Trophoblast cell (in vitro differentiated cells and primary cell): ENCODE measurements at regions not wholly inside any gene's neighbourhood (a gene's known extent, or its start where the extent isn't known, plus 50 kb on each side); places are given as distances from the start of the nearest gene placed in this dataset.

Experiments used
- DNase-seq, 2 donors: peaks; one replicate each; pipeline ENCODE4 v3.0.0-alpha.2; 2016
- H2AFZ ChIP-seq: 2 replicates; pipeline ENCODE4 v1.6.1; 2013; ENCODE audit warnings: low read length, moderate library complexity, mild to moderate bottlenecking; ENCODE audit not compliant: insufficient read depth, poor library complexity
- H2AK5ac ChIP-seq: 2 replicates; pipeline ENCODE4 v1.6.1; 2013; ENCODE audit warnings: mild to moderate bottlenecking, low read length
- H2BK120ac ChIP-seq: 2 replicates; pipeline ENCODE4 v1.6.1; 2013; ENCODE audit warnings: low read length, mild to moderate bottlenecking, moderate library complexity; ENCODE audit not compliant: insufficient read depth, poor library complexity
- H2BK12ac ChIP-seq: 2 replicates; pipeline ENCODE4 v1.6.1; 2013; ENCODE audit warnings: mild to moderate bottlenecking, low read length, moderate library complexity
- H2BK5ac ChIP-seq: 2 replicates; pipeline ENCODE4 v1.6.1; 2013; ENCODE audit warnings: low read length, low read depth, moderate library complexity, mild to moderate bottlenecking; ENCODE audit not compliant: poor library complexity
- H3K14ac ChIP-seq: 2 replicates; pipeline ENCODE4 v1.6.1; 2013; ENCODE audit warnings: mild to moderate bottlenecking, low read length
- H3K18ac ChIP-seq: 2 replicates; pipeline ENCODE4 v1.6.1; 2013; ENCODE audit warnings: mild to moderate bottlenecking, low read length
- H3K23ac ChIP-seq: 2 replicates; pipeline ENCODE4 v1.6.1; 2013; ENCODE audit warnings: low read length
- H3K27ac ChIP-seq: 2 replicates; pipeline ENCODE4 v1.5.1; 2013; ENCODE audit warnings: low read depth, mild to moderate bottlenecking, inconsistent platforms, low read length, moderate library complexity
- H3K27me3 ChIP-seq: 2 replicates; pipeline ENCODE4 v1.6.1; 2013; ENCODE audit warnings: inconsistent platforms, mild to moderate bottlenecking, low read length, moderate library complexity; ENCODE audit not compliant: insufficient read depth
- H3K36me3 ChIP-seq, 2 experiments: 1 replicate in 1 of 2; 2 replicates in 1 of 2; pipeline ENCODE4 v1.6.1; 2013; ENCODE audit warnings: low read length in 2 of 2, mild to moderate bottlenecking in 2 of 2, moderate library complexity in 1 of 2; ENCODE audit not compliant: insufficient read depth in 2 of 2, control insufficient read depth in 1 of 2
- H3K4ac ChIP-seq: 2 replicates; pipeline ENCODE4 v1.6.1; 2013; ENCODE audit warnings: low read depth, mild to moderate bottlenecking, low read length, moderate library complexity
- H3K4me1 ChIP-seq, 2 experiments: 1 replicate in 1 of 2; 2 replicates in 1 of 2; pipeline ENCODE4 v1.6.1; 2013; ENCODE audit warnings: low read length in 2 of 2, mild to moderate bottlenecking in 2 of 2, moderate library complexity in 1 of 2; ENCODE audit not compliant: insufficient read depth in 2 of 2, control insufficient read depth in 1 of 2
- H3K4me2 ChIP-seq: 2 replicates; pipeline ENCODE4 v1.6.1; 2013; ENCODE audit warnings: inconsistent platforms, mild to moderate bottlenecking, low read length, moderate library complexity
- H3K4me3 ChIP-seq: 2 replicates; pipeline ENCODE4 v1.5.1; 2013; ENCODE audit warnings: mild to moderate bottlenecking, low read depth, low read length, inconsistent platforms
- H3K79me1 ChIP-seq: one replicate; pipeline ENCODE4 v1.6.1; 2013; ENCODE audit warnings: low read length
- H3K79me2 ChIP-seq: 2 replicates; pipeline ENCODE4 v1.6.1; 2013; ENCODE audit warnings: low read length, mild to moderate bottlenecking; ENCODE audit not compliant: control insufficient read depth, insufficient read depth, poor library complexity
- H3K9ac ChIP-seq: 2 replicates; pipeline ENCODE4 v1.6.1; 2013; ENCODE audit warnings: mild to moderate bottlenecking, low read length
- H3K9me3 ChIP-seq: 2 replicates; pipeline ENCODE4 v1.6.1; 2013; ENCODE audit warnings: low read depth, mild to moderate bottlenecking, control low read depth, inconsistent platforms, low read length; ENCODE audit not compliant: insufficient read depth
- H4K12ac ChIP-seq: 2 replicates; pipeline ENCODE4 v1.6.1; 2013; ENCODE audit warnings: low read depth, mild to moderate bottlenecking, low read length, moderate library complexity
- H4K8ac ChIP-seq: 2 replicates; pipeline ENCODE4 v1.6.1; 2013; ENCODE audit warnings: low read depth, mild to moderate bottlenecking, low read length, moderate library complexity
- H4K91ac ChIP-seq: one replicate; pipeline ENCODE4 v1.6.1; 2013; ENCODE audit warnings: low read depth, mild to moderate bottlenecking, low read length, moderate library complexity
- WGBS: extraction: QIAGEN DNeasy Blood & Tissue Kit; methylation state at CpG from one replicate; pipeline ENCODE4 v1.1.7; 2013; ENCODE audit warnings: missing lambda C conversion rate; ENCODE audit not compliant: insufficient read length, insufficient coverage; ENCODE audit errors: extremely low coverage; 5-methylcytosine and 5-hydroxymethylcytosine counted together

GRCh38 chr15:77720655-77721054 is 87.9 kb upstream of the LINGO1 start:
- no peak overlapping the region for H3K9ac ChIP-seq
- H2AK5ac ChIP-seq: no peak overlapping the region
- H3K4me3 ChIP-seq: no peak overlapping the region
- H3K79me1 ChIP-seq: no peaks in the 10 kb centered on the region
- no peak overlapping the region for H3K4me2 ChIP-seq
- no peak for DNase-seq
- no peaks in the 10 kb centered on the region for H3K4me1 ChIP-seq
- no peak overlapping the region for H2BK12ac ChIP-seq
- no peak overlapping the region for H2BK120ac ChIP-seq
- H3K18ac ChIP-seq: no peak overlapping the region
- H3K79me2 ChIP-seq: no peaks in the 10 kb centered on the region
- H3K9me3 ChIP-seq: no peaks in the 10 kb centered on the region
- H2AFZ ChIP-seq: no peak overlapping the region
- no peak overlapping the region for H3K4ac ChIP-seq
- no peak overlapping the region for H4K8ac ChIP-seq
- H2BK5ac ChIP-seq: no peak overlapping the region
- no peaks in the 10 kb centered on the region for H3K27me3 ChIP-seq
- no CpG with 5 or more reads among the region's 10 CpGs for WGBS
- H3K14ac ChIP-seq: no peak overlapping the region
- no peak overlapping the region for H4K12ac ChIP-seq
- H3K23ac ChIP-seq: no peak overlapping the region
- H4K91ac ChIP-seq: no peak overlapping the region
- no peak overlapping the region for H3K27ac ChIP-seq
- no peaks in the 10 kb centered on the region for H3K36me3 ChIP-seq

- no peaks in the 10 kb centered on the region for H3K36me3 ChIP-seq
- no peak for DNase-seq
- H3K27me3 ChIP-seq: no peaks in the 10 kb centered on the region
- H3K4me3 ChIP-seq: no peak overlapping the region
- H4K91ac ChIP-seq: no peak overlapping the region
- no peak overlapping the region for H2AFZ ChIP-seq
- H2BK12ac ChIP-seq: no peak overlapping the region
- H4K12ac ChIP-seq: no peak overlapping the region
- no peak overlapping the region for H2AK5ac ChIP-seq
- H3K79me1 ChIP-seq: no peaks in the 10 kb centered on the region
- H3K4me2 ChIP-seq: no peak overlapping the region
- no peak overlapping the region for H3K14ac ChIP-seq
- no peak overlapping the region for H4K8ac ChIP-seq
- H3K79me2 ChIP-seq: no peaks in the 10 kb centered on the region
- no peak overlapping the region for H3K27ac ChIP-seq
- no peak overlapping the region for H3K9ac ChIP-seq
- H3K18ac ChIP-seq: no peak overlapping the region
- no CpG with 5 or more reads among the region's 15 CpGs for WGBS
- H2BK5ac ChIP-seq: no peak overlapping the region
- H3K4ac ChIP-seq: no peak overlapping the region
- H2BK120ac ChIP-seq: no peak overlapping the region
- no peak overlapping the region for H3K23ac ChIP-seq
- H3K4me1 ChIP-seq: no peaks in the 10 kb centered on the region
- H3K9me3 ChIP-seq: no peaks in the 10 kb centered on the region
Observed at GRCh38 chr15:77720173-77720572, 87.5 kb upstream of the LINGO1 start.

- no peak overlapping the region for H3K18ac ChIP-seq
- no peak overlapping the region for H2BK5ac ChIP-seq
- H3K4me1 ChIP-seq: no peaks in the 10 kb centered on the region
- H4K12ac ChIP-seq: no peak overlapping the region
- no peaks in the 10 kb centered on the region for H3K79me1 ChIP-seq
- no peak for DNase-seq
- no peak overlapping the region for H4K91ac ChIP-seq
- no peak overlapping the region for H2AFZ ChIP-seq
- H3K23ac ChIP-seq: no peak overlapping the region
- no peaks in the 10 kb centered on the region for H3K79me2 ChIP-seq
- 100% methylated on average over 3 of the region's 11 CpGs for WGBS
- H3K27ac ChIP-seq: no peak overlapping the region
- H3K9ac ChIP-seq: no peak overlapping the region
- H3K27me3 ChIP-seq: no peaks in the 10 kb centered on the region
- H4K8ac ChIP-seq: no peak overlapping the region
- H3K36me3 ChIP-seq: no peaks in the 10 kb centered on the region
- no peak overlapping the region for H2AK5ac ChIP-seq
- no peak overlapping the region for H3K4ac ChIP-seq
- H3K14ac ChIP-seq: no peak overlapping the region
- no peak overlapping the region for H2BK120ac ChIP-seq
- H3K9me3 ChIP-seq: peaks cover 1% of the 10 kb centered on the region
- no peak overlapping the region for H3K4me3 ChIP-seq
- H2BK12ac ChIP-seq: no peak overlapping the region
- H3K4me2 ChIP-seq: no peak overlapping the region
Observed at GRCh38 chr15:77719450-77719849, 86.7 kb upstream of the LINGO1 start.

- Histone ChIP-seq H3K23ac (no peak overlapping the region), H3K27me3 (no peaks in the 10 kb centered on the region), H3K4me3 (peak overlapping the region; percentile 25), H2BK12ac (no peak overlapping the region), H3K27ac (no peak overlapping the region), H3K14ac (no peak overlapping the region), H3K18ac (no peak overlapping the region), H3K9me3 (peaks cover 3% of the 10 kb centered on the region), H2BK120ac (no peak overlapping the region), H2AK5ac (no peak overlapping the region), H3K79me2 (no peaks in the 10 kb centered on the region), H3K79me1 (no peaks in the 10 kb centered on the region), H4K12ac (no peak overlapping the region), H2AFZ (no peak overlapping the region), H3K4ac (no peak overlapping the region), H3K36me3 (no peaks in the 10 kb centered on the region), H2BK5ac (no peak overlapping the region), H3K4me1 (no peaks in the 10 kb centered on the region), H4K8ac (no peak overlapping the region), H3K4me2 (no peak overlapping the region), H3K9ac (no peak overlapping the region), H4K91ac (no peak overlapping the region)
- no CpG with 5 or more reads among the region's 14 CpGs for WGBS
- no peak for DNase-seq
Observed at GRCh38 chr15:77717333-77717990, 84.8 kb upstream of the LINGO1 start.
